RWPE1 (cell line): ENCODE measurements at regions not wholly inside any gene's neighbourhood (a gene's known extent, or its start where the extent isn't known, plus 50 kb on each side); places are given as distances from the start of the nearest gene placed in this dataset.

Experiments used
- CTCF ChIA-PET: fragments of 350-600 bp; sonication (Branson Sonifier 250); formaldehyde crosslinking; extraction: SDS; loops from one replicate; lab custom pipeline; 2021; lab: Yijun Ruan, JAX
- POLR2A ChIA-PET: fragments of 400-600 bp; formaldehyde crosslinking; extraction: SDS; loops from one replicate; lab custom pipeline; 2020; ENCODE audit warnings: antibody characterized with exemption; ENCODE audit not compliant: low non-redundant PET; lab: Yijun Ruan, JAX
- DNase-seq: peaks from one replicate; pipeline ENCODE4 v3.0.0; 2012; ENCODE audit warnings: low spot score
- H3K27ac ChIP-seq: fragments of 450-650 bp; 2 replicates; pipeline ENCODE4 v1.5.1; 2017
- CTCF ChIP-seq: fragments of 450-650 bp; conservative IDR thresholded peaks from 2 replicates; pipeline ENCODE4 v1.5.1; 2017; ENCODE audit warnings: low read depth, mild to moderate bottlenecking

GRCh38 chr12:28771968-28772367, 377.1 kb upstream of the FAR2 start:
- CTCF ChIA-PET: no interaction called here
- no peak for TF ChIP-seq CTCF
- H3K27ac ChIP-seq: no peak overlapping the region
- POLR2A ChIA-PET: no interaction called here
- DNase-seq: no peak

- POLR2A ChIA-PET: no interaction called here
- no peak for TF ChIP-seq CTCF
- CTCF ChIA-PET: no interaction called here
- DNase-seq: no peak
- H3K27ac ChIP-seq: no peak overlapping the region
Measured at GRCh38 chr12:28775556-28775955, 373.5 kb upstream of the FAR2 start.

GRCh38 chr12:28776220-28776619, 372.9 kb upstream of the FAR2 start:
- POLR2A ChIA-PET: no interaction called here
- no peak for TF ChIP-seq CTCF
- H3K27ac ChIP-seq: no peak overlapping the region
- DNase-seq: no peak
- CTCF ChIA-PET: interaction anchor here (0.6 kb wide), 2 partner anchors 23 to 240 kb away, joined by 3 to 4 read pairs; no protein-coding TSS in a partner anchor

- H3K27ac ChIP-seq: no peak overlapping the region
- no peak for TF ChIP-seq CTCF
- ChIA-PET POLR2A (no interaction called here), CTCF (interaction anchor here (0.6 to 0.7 kb wide), 2 partner anchors 22 to 30 kb away, joined by 4 to 7 read pairs; no protein-coding TSS in a partner anchor)
- no peak for DNase-seq
Measured at GRCh38 chr12:28776913-28777422, 372.1 kb upstream of the FAR2 start.

- no peak overlapping the region for H3K27ac ChIP-seq
- TF ChIP-seq CTCF: no peak
- no peak for DNase-seq
- CTCF ChIA-PET: interaction anchor here (0.7 kb wide), 1 partner anchor 31 kb away, joined by 7 read pairs; no protein-coding TSS in a partner anchor
- POLR2A ChIA-PET: no interaction called here
Measured at GRCh38 chr12:28777603-28778365, 371.3 kb upstream of the FAR2 start.

GRCh38 chr12:28780096-28780495, 369.0 kb upstream of the FAR2 start:
- peak; percentile 8 for DNase-seq
- ChIA-PET POLR2A (no interaction called here), CTCF (no interaction called here)
- no peak for TF ChIP-seq CTCF
- no peak overlapping the region for H3K27ac ChIP-seq
